AG04450 (cell line): ENCODE measurements at regions not wholly inside any gene's neighbourhood (a gene's known extent, or its start where the extent isn't known, plus 50 kb on each side); places are given as distances from the start of the nearest gene placed in this dataset.

Experiments used
- CTCF ChIA-PET: fragments of 300-600, 350-600 bp; formaldehyde crosslinking; extraction: SDS; loops from one replicate; lab custom pipeline; 2022; ENCODE audit warnings: antibody characterized with exemption, inconsistent platforms; lab: Charles Lee
- POLR2A ChIA-PET: fragments of 350-600 bp; formaldehyde crosslinking; extraction: SDS; loops from one replicate; lab custom pipeline; 2021; ENCODE audit warnings: antibody characterized with exemption, inconsistent platforms; lab: Yijun Ruan, JAX
- DNase-seq: peaks from one replicate; pipeline ENCODE4 v3.0.0-alpha.2; 2011; ENCODE audit warnings: low read depth, low spot score
- H3K27ac ChIP-seq: one replicate; pipeline ENCODE4 v1.5.1; 2012; ENCODE audit warnings: low read depth, low read length, control low read depth
- H3K27me3 ChIP-seq: one replicate; pipeline ENCODE4 v1.6.0; 2012; ENCODE audit warnings: low read length; ENCODE audit not compliant: control insufficient read depth, insufficient read depth
- H3K4me3 ChIP-seq: 2 replicates; pipeline ENCODE4 v1.5.1; 2011; ENCODE audit warnings: mild to moderate bottlenecking, low read depth, low read length, control low read depth
- H3K9me3 ChIP-seq: 2 replicates; pipeline ENCODE4 v1.5.1; 2012; ENCODE audit warnings: low read length; ENCODE audit not compliant: control insufficient read depth, insufficient read depth
- CTCF ChIP-seq: IDR thresholded peaks from 2 replicates; pipeline ENCODE4 v1.5.1; 2011; ENCODE audit warnings: low read depth, low read length, control low read depth, inconsistent platforms

- CTCF ChIA-PET: no interaction called here
- TF ChIP-seq CTCF: no peak
Measured at GRCh38 chr7:125651823-125652528, 722.4 kb upstream of the POT1 start.

GRCh38 chr7:125648543-125648942, 718.9 kb upstream of the POT1 start:
- no peak for DNase-seq
- peaks cover 2% of the 10 kb centered on the region; the same call in 1 of the 2 replicates for H3K9me3 ChIP-seq
- CTCF ChIA-PET: no interaction called here
- H3K27ac ChIP-seq: no peak overlapping the region
- no peak for TF ChIP-seq CTCF
- POLR2A ChIA-PET: no interaction called here
- no peaks in the 10 kb centered on the region for H3K27me3 ChIP-seq
- H3K4me3 ChIP-seq: no peak overlapping the region

More at GRCh38 chr7:125651823-125652528, 722.4 kb upstream of the POT1 start:
- Histone ChIP-seq H3K9me3 (peaks cover 2% of the 10 kb centered on the region; the same call in 1 of the 2 replicates), H3K27me3 (no peaks in the 10 kb centered on the region), H3K4me3 (no peak overlapping the region), H3K27ac (no peak overlapping the region)
- DNase-seq: no peak
- POLR2A ChIA-PET: no interaction called here

- no peak for TF ChIP-seq CTCF
- no peak overlapping the region for H3K27ac ChIP-seq
- DNase-seq: no peak
- H3K9me3 ChIP-seq: no peaks in the 10 kb centered on the region; the same call in 1 of the 2 replicates
- ChIA-PET CTCF (no interaction called here), POLR2A (no interaction called here)
- no peak overlapping the region for H3K4me3 ChIP-seq
- no peaks in the 10 kb centered on the region for H3K27me3 ChIP-seq
Measured at GRCh38 chr7:125645770-125646169, 716.1 kb upstream of the POT1 start.

- Histone ChIP-seq H3K27ac (no peak overlapping the region), H3K9me3 (no peaks in the 10 kb centered on the region; the same call in 1 of the 2 replicates), H3K27me3 (no peaks in the 10 kb centered on the region), H3K4me3 (no peak overlapping the region)
- ChIA-PET POLR2A (no interaction called here), CTCF (no interaction called here)
- no peak for TF ChIP-seq CTCF
- DNase-seq: no peak
Measured at GRCh38 chr7:125644109-125644508, 714.5 kb upstream of the POT1 start.

GRCh38 chr7:125643302-125643701, 713.7 kb upstream of the POT1 start:
- Histone ChIP-seq H3K4me3 (no peak overlapping the region), H3K27ac (no peak overlapping the region), H3K9me3 (no peaks in the 10 kb centered on the region; the same call in 1 of the 2 replicates), H3K27me3 (no peaks in the 10 kb centered on the region)
- CTCF ChIA-PET: no interaction called here
- POLR2A ChIA-PET: no interaction called here
- no peak for TF ChIP-seq CTCF
- DNase-seq: no peak
